HEK293 (cell line): ENCODE measurements at regions not wholly inside any gene's neighbourhood (a gene's known extent, or its start where the extent isn't known, plus 50 kb on each side); places are given as distances from the start of the nearest gene placed in this dataset.

Source experiments
- CTCF ChIP-seq: fragments of 450-650 bp; formaldehyde crosslinking; IDR thresholded peaks from 2 replicates; pipeline ENCODE4 v1.5.1; 2016; ENCODE audit warnings: missing biosample characterization, missing genetic modification characterization
- ZNF596 ChIP-seq: fragments of 450-650 bp; IDR thresholded peaks from 2 replicates; pipeline ENCODE4 v1.5.0; 2018; ENCODE audit warnings: missing biosample characterization, mild to moderate bottlenecking, missing genetic modification characterization, moderate library complexity
- TF ChIP-seq, protein P1 (sequence below): fragments of 450-650 bp; formaldehyde crosslinking; IDR thresholded peaks from 2 replicates; pipeline ENCODE4 v1.5.1; 2016; ENCODE audit warnings: missing biosample characterization, missing genetic modification characterization

- TF ChIP-seq CTCF, result no peak
- no peak for TF ChIP-seq ZNF596 (tag by site-specific recombination)
- TF ChIP-seq, protein P1, sequence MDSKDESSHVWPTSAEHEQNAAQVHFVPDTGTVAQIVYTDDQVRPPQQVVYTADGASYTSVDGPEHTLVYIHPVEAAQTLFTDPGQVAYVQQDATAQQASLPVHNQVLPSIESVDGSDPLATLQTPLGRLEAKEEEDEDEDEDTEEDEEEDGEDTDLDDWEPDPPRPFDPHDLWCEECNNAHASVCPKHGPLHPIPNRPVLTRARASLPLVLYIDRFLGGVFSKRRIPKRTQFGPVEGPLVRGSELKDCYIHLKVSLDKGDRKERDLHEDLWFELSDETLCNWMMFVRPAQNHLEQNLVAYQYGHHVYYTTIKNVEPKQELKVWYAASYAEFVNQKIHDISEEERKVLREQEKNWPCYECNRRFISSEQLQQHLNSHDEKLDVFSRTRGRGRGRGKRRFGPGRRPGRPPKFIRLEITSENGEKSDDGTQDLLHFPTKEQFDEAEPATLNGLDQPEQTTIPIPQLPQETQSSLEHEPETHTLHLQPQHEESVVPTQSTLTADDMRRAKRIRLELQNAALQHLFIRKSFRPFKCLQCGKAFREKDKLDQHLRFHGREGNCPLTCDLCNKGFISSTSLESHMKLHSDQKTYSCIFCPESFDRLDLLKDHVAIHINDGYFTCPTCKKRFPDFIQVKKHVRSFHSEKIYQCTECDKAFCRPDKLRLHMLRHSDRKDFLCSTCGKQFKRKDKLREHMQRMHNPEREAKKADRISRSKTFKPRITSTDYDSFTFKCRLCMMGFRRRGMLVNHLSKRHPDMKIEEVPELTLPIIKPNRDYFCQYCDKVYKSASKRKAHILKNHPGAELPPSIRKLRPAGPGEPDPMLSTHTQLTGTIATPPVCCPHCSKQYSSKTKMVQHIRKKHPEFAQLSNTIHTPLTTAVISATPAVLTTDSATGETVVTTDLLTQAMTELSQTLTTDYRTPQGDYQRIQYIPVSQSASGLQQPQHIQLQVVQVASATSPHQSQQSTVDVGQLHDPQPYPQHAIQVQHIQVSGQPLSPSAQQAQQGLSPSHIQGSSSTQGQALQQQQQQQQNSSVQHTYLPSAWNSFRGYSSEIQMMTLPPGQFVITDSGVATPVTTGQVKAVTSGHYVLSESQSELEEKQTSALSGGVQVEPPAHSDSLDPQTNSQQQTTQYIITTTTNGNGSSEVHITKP (tag by site-specific recombination), result no peak
These were observed 180.4 kb upstream of the CDKN2B start for GRCh38 chr9:22189471-22189870.
